RWPE2 (cell line): ENCODE measurements at regions not wholly inside any gene's neighbourhood (a gene's known extent, or its start where the extent isn't known, plus 50 kb on each side); places are given as distances from the start of the nearest gene placed in this dataset.

Experiments used
- ATAC-seq: fragments of 200-7000 bp; cut with Tn5 transposase; 3 replicates; pipeline ENCODE4 v1.9.1; 2021; ENCODE audit warnings: low read depth
- DNase-seq: peaks from one replicate; pipeline ENCODE4 v3.0.0-alpha.2; 2020; ENCODE audit warnings: low spot score
- H3K27ac ChIP-seq: fragments of 450-650 bp; 2 replicates; pipeline ENCODE4 v1.5.1; 2017; ENCODE audit warnings: mild to moderate bottlenecking; ENCODE audit not compliant: poor library complexity, severe bottlenecking
- H3K27me3 ChIP-seq: fragments of 250-450 bp; sonication (Bioruptor Pico); 2 replicates; pipeline ENCODE4 v1.5.1; 2021; ENCODE audit warnings: mild to moderate bottlenecking, moderate library complexity; ENCODE audit not compliant: insufficient read depth, poor library complexity, severe bottlenecking
- H3K36me3 ChIP-seq: fragments of 250-450 bp; sonication (Bioruptor Pico); 2 replicates; pipeline ENCODE4 v1.5.1; 2020; ENCODE audit warnings: low read depth, mild to moderate bottlenecking, moderate library complexity
- H3K4me1 ChIP-seq: fragments of 250-450 bp; sonication (Bioruptor Pico); 2 replicates; pipeline ENCODE4 v1.5.1; 2021; ENCODE audit warnings: mild to moderate bottlenecking, moderate library complexity; ENCODE audit not compliant: insufficient read depth, poor library complexity, severe bottlenecking
- H3K4me3 ChIP-seq: fragments of 250-450 bp; sonication (Bioruptor Pico); 2 replicates; pipeline ENCODE4 v1.5.1; 2021; ENCODE audit warnings: mild to moderate bottlenecking, moderate library complexity; ENCODE audit not compliant: severe bottlenecking
- H3K9me3 ChIP-seq: fragments of 250-450 bp; sonication (Bioruptor Pico); 2 replicates; pipeline ENCODE4 v1.5.1; 2021; ENCODE audit warnings: mild to moderate bottlenecking, moderate library complexity; ENCODE audit not compliant: severe bottlenecking
- TF ChIP-seq, protein P1 (sequence below): fragments of 450-650 bp; IDR thresholded peaks from one replicate; pipeline ENCODE4 v1.5.1; 2017; ENCODE audit warnings: mild to moderate bottlenecking, moderate library complexity; ENCODE audit not compliant: poor library complexity, severe bottlenecking

- Histone ChIP-seq H3K9me3 (no peaks in the 10 kb centered on the region), H3K27ac (no peak overlapping the region), H3K36me3 (no peaks in the 10 kb centered on the region), H3K27me3 (no peaks in the 10 kb centered on the region), H3K4me3 (no peak overlapping the region), H3K4me1 (no peaks in the 10 kb centered on the region)
- ATAC-seq = no peak; the same call in 2 of the 3 replicates
- DNase-seq = no peak
- TF ChIP-seq, protein P1, sequence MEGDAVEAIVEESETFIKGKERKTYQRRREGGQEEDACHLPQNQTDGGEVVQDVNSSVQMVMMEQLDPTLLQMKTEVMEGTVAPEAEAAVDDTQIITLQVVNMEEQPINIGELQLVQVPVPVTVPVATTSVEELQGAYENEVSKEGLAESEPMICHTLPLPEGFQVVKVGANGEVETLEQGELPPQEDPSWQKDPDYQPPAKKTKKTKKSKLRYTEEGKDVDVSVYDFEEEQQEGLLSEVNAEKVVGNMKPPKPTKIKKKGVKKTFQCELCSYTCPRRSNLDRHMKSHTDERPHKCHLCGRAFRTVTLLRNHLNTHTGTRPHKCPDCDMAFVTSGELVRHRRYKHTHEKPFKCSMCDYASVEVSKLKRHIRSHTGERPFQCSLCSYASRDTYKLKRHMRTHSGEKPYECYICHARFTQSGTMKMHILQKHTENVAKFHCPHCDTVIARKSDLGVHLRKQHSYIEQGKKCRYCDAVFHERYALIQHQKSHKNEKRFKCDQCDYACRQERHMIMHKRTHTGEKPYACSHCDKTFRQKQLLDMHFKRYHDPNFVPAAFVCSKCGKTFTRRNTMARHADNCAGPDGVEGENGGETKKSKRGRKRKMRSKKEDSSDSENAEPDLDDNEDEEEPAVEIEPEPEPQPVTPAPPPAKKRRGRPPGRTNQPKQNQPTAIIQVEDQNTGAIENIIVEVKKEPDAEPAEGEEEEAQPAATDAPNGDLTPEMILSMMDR = no peak
Measured at GRCh38 chr5:173741729-173742431, 125.4 kb upstream of the BOD1 start.

DNA sequence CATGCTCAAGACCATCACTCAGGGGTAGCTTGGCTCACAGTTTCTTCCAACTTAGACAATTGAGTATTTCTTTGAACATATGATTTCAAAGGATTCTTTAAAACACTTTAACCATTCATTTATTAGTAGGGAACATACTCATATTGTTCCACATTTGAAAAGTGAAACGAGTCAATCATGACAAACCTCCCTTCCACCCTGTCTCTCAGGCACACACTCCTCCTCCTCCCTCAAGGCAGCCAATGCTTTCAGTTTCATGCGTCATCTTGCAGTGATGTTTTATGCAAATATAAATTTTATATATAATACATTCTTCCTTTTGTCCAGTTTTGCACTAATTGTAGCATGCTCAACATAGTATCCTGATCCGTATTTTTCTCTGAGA, 126.0 kb upstream of the BOD1 start:
- no peaks in the 10 kb centered on the region for H3K27me3 ChIP-seq
- DNase-seq = no peak
- H3K4me1 ChIP-seq = no peaks in the 10 kb centered on the region
- ATAC-seq = no peak
- H3K4me3 ChIP-seq = no peak overlapping the region
- TF ChIP-seq, protein P1 = no peak
- H3K27ac ChIP-seq = no peak overlapping the region
- no peaks in the 10 kb centered on the region for H3K36me3 ChIP-seq
- no peaks in the 10 kb centered on the region for H3K9me3 ChIP-seq

DNA sequence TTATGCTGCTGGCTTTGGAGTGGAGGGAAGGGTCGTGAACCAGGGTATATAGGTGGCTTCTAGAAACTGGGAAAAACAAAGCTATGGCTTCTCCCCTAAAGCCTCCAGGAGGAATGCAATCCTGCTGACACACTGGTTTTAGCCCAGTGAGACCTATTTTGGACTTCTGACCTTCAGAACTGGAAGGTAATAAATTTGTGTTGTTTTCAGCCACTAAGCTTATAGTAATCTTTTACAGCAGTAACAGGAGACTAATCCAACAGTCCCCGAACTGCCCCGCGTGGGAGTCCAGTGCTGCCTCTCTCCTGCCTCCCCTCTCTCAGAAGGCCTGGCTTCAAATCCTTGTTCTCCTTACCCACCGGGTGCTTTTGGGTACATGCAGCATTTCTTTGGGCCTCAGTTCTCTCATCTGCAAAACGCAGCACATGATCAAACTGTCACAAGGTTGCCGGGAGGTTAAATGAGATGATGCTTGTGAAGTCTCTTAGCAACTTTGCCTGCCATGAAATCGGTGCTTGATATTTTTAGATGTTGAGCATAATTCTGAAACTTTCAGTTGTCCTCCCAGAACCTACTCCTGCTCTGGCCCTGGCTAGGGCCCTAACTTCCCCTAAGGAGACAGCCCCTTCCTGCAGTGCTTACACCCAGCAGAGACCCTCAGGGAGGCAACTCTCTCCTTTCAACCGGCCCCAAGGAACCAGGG, 127.3 kb upstream of the BOD1 start:
- Histone ChIP-seq H3K27ac (no peak overlapping the region), H3K9me3 (no peaks in the 10 kb centered on the region), H3K27me3 (no peaks in the 10 kb centered on the region), H3K4me3 (no peak overlapping the region), H3K4me1 (no peaks in the 10 kb centered on the region), H3K36me3 (no peaks in the 10 kb centered on the region)
- ATAC-seq (no peak), DNase-seq (no peak)
- TF ChIP-seq, protein P1 = no peak

- H3K27ac ChIP-seq = no peak overlapping the region
- ATAC-seq (no peak), DNase-seq (no peak)
- no peaks in the 10 kb centered on the region for H3K9me3 ChIP-seq
- H3K4me1 ChIP-seq = no peaks in the 10 kb centered on the region
- H3K4me3 ChIP-seq = no peak overlapping the region
- H3K36me3 ChIP-seq = no peaks in the 10 kb centered on the region
- TF ChIP-seq, protein P1 = no peak
- no peaks in the 10 kb centered on the region for H3K27me3 ChIP-seq
Measured at GRCh38 chr5:173744551-173744950, 128.1 kb upstream of the BOD1 start.

DNA sequence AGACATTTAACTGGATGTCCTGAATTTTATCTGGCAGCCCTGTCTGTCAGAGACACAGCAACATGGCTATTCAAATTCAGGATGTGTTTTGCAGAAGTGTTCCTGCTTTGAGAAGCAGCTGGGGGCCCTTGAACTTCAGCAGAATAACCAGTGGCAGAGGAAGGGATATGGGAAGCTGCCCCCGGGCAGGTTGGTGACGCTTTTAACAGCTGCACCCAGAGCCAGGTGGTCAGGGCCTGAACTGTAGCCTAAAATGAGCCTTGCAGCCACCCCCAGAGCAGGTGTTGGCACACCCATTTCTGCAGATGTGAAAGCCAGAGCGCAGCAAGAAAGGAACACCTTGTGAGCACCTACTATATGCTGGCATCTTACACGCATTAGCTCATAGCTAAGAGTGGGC, 128.7 kb upstream of the BOD1 start:
- TF ChIP-seq, protein P1 = no peak
- DNase-seq (no peak), ATAC-seq (no peak)
- Histone ChIP-seq H3K27ac (no peak overlapping the region), H3K4me3 (no peak overlapping the region), H3K9me3 (no peaks in the 10 kb centered on the region), H3K27me3 (no peaks in the 10 kb centered on the region), H3K36me3 (no peaks in the 10 kb centered on the region), H3K4me1 (no peaks in the 10 kb centered on the region)
